KMS-11 (cell line): ENCODE measurements at regions not wholly inside any gene's neighbourhood (a gene's known extent, or its start where the extent isn't known, plus 50 kb on each side); places are given as distances from the start of the nearest gene placed in this dataset.

Experiments used
- H2AFZ ChIP-seq: fragments of 200-600 bp; sonication (generic); 2 replicates; pipeline ENCODE4 v1.6.1; 2016; ENCODE audit warnings: antibody characterized with exemption, mixed run types, low read depth
- H3K27ac ChIP-seq: fragments of 200-600 bp; sonication (generic); 2 replicates; pipeline ENCODE4 v1.6.1; 2016; ENCODE audit warnings: mild to moderate bottlenecking, mixed run types
- H3K27me3 ChIP-seq: fragments of 200-600 bp; sonication (generic); 2 replicates; pipeline ENCODE4 v1.6.1; 2017; ENCODE audit warnings: mild to moderate bottlenecking, low read depth, mixed run types, moderate library complexity; ENCODE audit not compliant: insufficient read depth
- H3K36me3 ChIP-seq: fragments of 200-600 bp; sonication (generic); 2 replicates; pipeline ENCODE4 v1.6.1; 2017; ENCODE audit warnings: mild to moderate bottlenecking, mixed run types; ENCODE audit not compliant: insufficient read depth
- H3K4me1 ChIP-seq: fragments of 200-600 bp; sonication (generic); 2 replicates; pipeline ENCODE4 v1.6.1; 2016; ENCODE audit warnings: mild to moderate bottlenecking, low read depth, mixed run types; ENCODE audit not compliant: poor library complexity, severe bottlenecking
- H3K4me2 ChIP-seq: fragments of 200-600 bp; sonication (generic); 2 replicates; pipeline ENCODE4 v1.7.0; 2016; ENCODE audit warnings: mild to moderate bottlenecking, mixed run types
- H3K4me3 ChIP-seq: fragments of 200-600 bp; sonication (generic); IDR thresholded peaks from 2 replicates; pipeline ENCODE4 v1.6.1; 2017; ENCODE audit warnings: low read depth, low read length, mixed read lengths; ENCODE audit not compliant: insufficient read depth
- H3K79me2 ChIP-seq: fragments of 200-600 bp; sonication (generic); 2 replicates; pipeline ENCODE4 v1.6.1; 2016; ENCODE audit warnings: low read depth, mixed run types; ENCODE audit not compliant: insufficient read depth
- H3K9ac ChIP-seq: fragments of 200-600 bp; sonication (generic); 2 replicates; pipeline ENCODE4 v1.6.1; 2016; ENCODE audit warnings: mild to moderate bottlenecking, mixed run types
- H4K20me1 ChIP-seq: fragments of 200-600 bp; sonication (generic); 2 replicates; pipeline ENCODE4 v1.6.1; 2016; ENCODE audit warnings: mild to moderate bottlenecking, mixed run types; ENCODE audit not compliant: insufficient read depth
- TF ChIP-seq, protein P1 (sequence below): fragments of 200-600 bp; sonication (generic); conservative IDR thresholded peaks from 2 replicates; pipeline ENCODE4 v1.6.1; 2017; ENCODE audit warnings: low read depth, mild to moderate bottlenecking, antibody characterized with exemption, low read length, moderate library complexity, mixed read lengths

DNA sequence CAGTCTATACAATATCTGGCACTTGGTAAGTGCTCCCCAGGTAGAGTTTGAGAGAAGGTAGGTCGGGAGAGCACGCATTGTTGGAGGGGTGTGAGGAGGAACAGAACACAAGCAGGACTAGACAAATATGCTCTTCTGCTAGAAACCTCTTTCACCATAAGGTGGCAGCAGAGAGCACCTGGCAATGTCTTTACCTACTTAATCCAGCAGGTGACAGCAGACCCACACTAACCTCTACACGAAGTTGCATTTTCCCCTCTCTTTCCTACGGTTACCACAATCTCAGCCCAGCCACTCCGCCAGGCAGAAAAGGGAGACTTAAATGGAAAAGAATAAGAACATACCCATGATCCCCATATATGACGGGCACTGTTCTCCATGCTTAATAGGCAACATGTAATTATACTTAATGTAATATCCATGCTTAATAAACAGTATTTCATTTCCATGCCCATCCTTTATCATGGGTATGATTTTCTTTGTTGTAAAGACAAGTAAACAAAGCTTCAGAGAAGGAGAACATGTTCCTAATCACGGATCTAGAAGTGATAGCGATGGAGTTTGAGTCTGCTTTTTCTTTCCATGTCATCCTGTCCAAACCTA lies 55.1 kb upstream of the CCL2 start:
- H3K9ac ChIP-seq: no peak overlapping the region
- no peaks in the 10 kb centered on the region for H4K20me1 ChIP-seq
- TF ChIP-seq, protein P1, sequence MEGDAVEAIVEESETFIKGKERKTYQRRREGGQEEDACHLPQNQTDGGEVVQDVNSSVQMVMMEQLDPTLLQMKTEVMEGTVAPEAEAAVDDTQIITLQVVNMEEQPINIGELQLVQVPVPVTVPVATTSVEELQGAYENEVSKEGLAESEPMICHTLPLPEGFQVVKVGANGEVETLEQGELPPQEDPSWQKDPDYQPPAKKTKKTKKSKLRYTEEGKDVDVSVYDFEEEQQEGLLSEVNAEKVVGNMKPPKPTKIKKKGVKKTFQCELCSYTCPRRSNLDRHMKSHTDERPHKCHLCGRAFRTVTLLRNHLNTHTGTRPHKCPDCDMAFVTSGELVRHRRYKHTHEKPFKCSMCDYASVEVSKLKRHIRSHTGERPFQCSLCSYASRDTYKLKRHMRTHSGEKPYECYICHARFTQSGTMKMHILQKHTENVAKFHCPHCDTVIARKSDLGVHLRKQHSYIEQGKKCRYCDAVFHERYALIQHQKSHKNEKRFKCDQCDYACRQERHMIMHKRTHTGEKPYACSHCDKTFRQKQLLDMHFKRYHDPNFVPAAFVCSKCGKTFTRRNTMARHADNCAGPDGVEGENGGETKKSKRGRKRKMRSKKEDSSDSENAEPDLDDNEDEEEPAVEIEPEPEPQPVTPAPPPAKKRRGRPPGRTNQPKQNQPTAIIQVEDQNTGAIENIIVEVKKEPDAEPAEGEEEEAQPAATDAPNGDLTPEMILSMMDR: peak; percentile 100
- H3K4me2 ChIP-seq: no peak overlapping the region
- H2AFZ ChIP-seq: peak overlapping the region; percentile 21; the same call in 1 of the 2 replicates
- peaks cover 3% of the 10 kb centered on the region for H3K4me1 ChIP-seq
- H3K4me3 ChIP-seq: no peak overlapping the region
- no peaks in the 10 kb centered on the region for H3K36me3 ChIP-seq
- no peaks in the 10 kb centered on the region for H3K27me3 ChIP-seq
- no peaks in the 10 kb centered on the region for H3K79me2 ChIP-seq
- no peak overlapping the region for H3K27ac ChIP-seq

DNA sequence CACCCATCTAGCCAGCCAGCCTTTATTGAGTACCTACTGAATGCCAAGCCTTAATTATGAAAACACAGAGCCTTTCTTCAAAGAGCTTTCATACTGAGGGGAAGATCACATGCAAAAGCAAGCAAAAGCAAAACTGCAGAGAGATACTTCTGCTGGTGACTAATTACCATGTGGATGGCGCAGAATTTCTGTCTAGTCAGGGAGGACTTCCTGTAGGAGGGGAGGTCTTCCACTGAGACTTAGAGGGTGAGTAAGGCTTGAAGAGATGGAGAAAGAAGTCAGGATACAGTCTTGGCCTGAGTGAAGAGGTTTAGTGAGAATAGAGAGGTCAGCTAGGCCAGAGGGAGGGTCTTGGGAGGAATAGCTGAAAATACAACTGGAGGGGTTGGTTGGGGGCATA lies 53.9 kb upstream of the CCL2 start:
- Histone ChIP-seq H3K27ac (no peak overlapping the region), H3K36me3 (no peaks in the 10 kb centered on the region), H2AFZ (no peak overlapping the region), H4K20me1 (no peaks in the 10 kb centered on the region), H3K79me2 (no peaks in the 10 kb centered on the region), H3K27me3 (no peaks in the 10 kb centered on the region), H3K4me3 (no peak overlapping the region), H3K4me1 (peaks cover 3% of the 10 kb centered on the region), H3K4me2 (no peak overlapping the region), H3K9ac (no peak overlapping the region)
- TF ChIP-seq, protein P1: no peak

DNA sequence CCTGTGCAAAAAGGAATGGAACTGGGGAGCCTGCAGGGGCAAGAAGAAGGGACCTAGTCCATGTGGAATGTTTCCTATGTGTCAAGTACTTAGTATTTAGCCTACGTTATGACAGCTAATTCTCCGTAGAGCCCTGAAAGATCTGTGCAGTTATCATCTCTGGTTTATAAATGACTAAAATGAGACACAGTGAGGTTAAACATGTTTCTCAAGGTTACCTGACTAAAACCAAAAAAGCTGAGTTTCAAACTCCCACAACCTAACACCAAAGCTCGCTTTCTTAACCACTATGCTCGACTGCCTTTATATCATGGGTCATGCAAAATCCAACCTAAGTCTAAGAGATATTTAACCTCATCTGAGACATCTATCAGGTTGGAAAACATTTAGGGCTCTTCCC lies 53.3 kb upstream of the CCL2 start:
- H4K20me1 ChIP-seq: no peaks in the 10 kb centered on the region
- no peak overlapping the region for H3K4me3 ChIP-seq
- H3K27me3 ChIP-seq: no peaks in the 10 kb centered on the region
- H3K79me2 ChIP-seq: no peaks in the 10 kb centered on the region
- no peak overlapping the region for H3K4me2 ChIP-seq
- TF ChIP-seq, protein P1: no peak
- no peak overlapping the region for H3K9ac ChIP-seq
- H3K27ac ChIP-seq: no peak overlapping the region
- no peaks in the 10 kb centered on the region for H3K36me3 ChIP-seq
- H2AFZ ChIP-seq: no peak overlapping the region
- peaks cover 3% of the 10 kb centered on the region for H3K4me1 ChIP-seq

DNA sequence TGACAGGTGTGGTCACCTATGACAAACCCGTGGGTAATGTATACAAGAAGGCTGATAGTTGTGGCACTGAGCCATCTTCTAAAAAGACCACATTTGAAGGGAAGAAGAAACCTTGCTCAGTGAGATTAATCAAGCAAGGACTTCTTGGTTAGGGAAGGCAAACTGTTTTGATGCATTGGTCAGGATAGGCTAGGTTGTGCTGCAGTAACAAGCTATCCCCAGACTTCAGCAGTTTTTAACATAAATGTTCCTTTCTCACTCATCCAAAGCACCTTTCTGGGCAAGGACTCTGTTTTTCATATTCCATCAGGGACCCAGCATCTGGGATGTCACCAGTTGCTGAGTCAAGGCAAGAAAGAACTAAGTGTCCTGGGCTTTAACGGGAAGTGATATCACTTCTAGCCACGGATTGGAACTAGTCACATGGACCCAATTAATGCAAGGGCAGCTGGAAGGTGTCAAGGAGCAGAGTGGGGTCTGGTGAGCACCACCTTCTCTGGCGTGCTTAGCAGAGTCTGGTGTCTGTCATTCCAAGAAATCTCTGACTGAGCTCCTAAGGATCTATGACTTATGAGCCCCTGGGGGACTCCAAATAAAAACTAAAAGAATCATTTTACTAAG lies 52.0 kb upstream of the CCL2 start:
- Histone ChIP-seq H2AFZ (no peak overlapping the region), H3K36me3 (no peaks in the 10 kb centered on the region), H3K79me2 (no peaks in the 10 kb centered on the region), H4K20me1 (no peaks in the 10 kb centered on the region), H3K4me2 (no peak overlapping the region), H3K4me1 (peaks cover 3% of the 10 kb centered on the region), H3K27me3 (no peaks in the 10 kb centered on the region), H3K4me3 (no peak overlapping the region), H3K9ac (no peak overlapping the region), H3K27ac (no peak overlapping the region)
- TF ChIP-seq, protein P1: no peak
